ENCODE measurements at regions not wholly inside any gene's neighbourhood (a gene's known extent, or its start where the extent isn't known, plus 50 kb on each side); places are given as distances from the start of the nearest gene placed in this dataset.

DNA sequence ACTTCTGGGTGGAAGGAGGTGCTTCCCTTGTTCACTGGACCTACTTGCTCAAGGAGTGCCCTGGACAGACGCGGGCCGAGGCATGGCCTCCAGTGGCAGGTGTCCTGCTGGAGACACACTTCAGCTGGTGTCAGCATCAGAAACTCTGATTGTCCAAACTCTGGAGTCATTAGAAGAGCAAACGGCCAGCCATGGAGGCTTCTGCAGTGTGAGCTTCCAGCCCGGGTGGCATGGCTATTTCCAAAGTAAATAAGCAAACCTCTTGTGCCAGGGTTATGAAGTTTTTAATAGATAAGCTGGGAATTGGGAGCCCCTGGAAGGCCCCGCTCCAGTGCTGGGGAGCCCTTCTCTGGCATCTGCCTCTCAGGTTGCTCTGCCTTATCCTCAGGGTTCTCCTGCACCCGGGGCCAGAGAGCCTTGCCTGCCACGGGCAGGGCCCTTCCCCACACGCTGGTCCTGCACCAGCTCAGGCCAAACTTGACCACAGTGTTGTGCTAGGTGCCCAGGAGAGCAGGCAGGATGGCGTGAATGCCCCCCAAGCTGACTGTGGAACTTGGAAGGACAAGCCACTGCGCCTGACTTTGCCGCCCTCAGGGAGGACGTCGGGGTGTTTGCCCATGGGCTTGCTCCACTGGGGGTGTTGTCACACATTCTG lies 285.6 kb downstream of the GADD45G start:
- H3K4me1 ChIP-seq (ENCODE audit: insufficient read depth, low read length, severe bottlenecking) = no peaks in the 10 kb centered on the region
- no peak overlapping the region for H2AFZ ChIP-seq (ENCODE audit: low read length)
- TF ChIP-seq EZH2 (IDR thresholded peaks at IDR 0.05; ENCODE audit: borderline replicate concordance, low read length) = no peak
- TF ChIP-seq, protein P1, sequence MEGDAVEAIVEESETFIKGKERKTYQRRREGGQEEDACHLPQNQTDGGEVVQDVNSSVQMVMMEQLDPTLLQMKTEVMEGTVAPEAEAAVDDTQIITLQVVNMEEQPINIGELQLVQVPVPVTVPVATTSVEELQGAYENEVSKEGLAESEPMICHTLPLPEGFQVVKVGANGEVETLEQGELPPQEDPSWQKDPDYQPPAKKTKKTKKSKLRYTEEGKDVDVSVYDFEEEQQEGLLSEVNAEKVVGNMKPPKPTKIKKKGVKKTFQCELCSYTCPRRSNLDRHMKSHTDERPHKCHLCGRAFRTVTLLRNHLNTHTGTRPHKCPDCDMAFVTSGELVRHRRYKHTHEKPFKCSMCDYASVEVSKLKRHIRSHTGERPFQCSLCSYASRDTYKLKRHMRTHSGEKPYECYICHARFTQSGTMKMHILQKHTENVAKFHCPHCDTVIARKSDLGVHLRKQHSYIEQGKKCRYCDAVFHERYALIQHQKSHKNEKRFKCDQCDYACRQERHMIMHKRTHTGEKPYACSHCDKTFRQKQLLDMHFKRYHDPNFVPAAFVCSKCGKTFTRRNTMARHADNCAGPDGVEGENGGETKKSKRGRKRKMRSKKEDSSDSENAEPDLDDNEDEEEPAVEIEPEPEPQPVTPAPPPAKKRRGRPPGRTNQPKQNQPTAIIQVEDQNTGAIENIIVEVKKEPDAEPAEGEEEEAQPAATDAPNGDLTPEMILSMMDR (IDR thresholded peaks at IDR 0.05; ENCODE audit: low read length) = no peak
- no peak overlapping the region for H3K4me3 ChIP-seq (ENCODE audit: low read depth, low read length, poor library complexity, severe bottlenecking)
- H3K9me2 ChIP-seq (ENCODE audit: low read depth, low read length) = no peaks in the 10 kb centered on the region
- H3K79me2 ChIP-seq (ENCODE audit: insufficient read depth, low read length) = no peaks in the 10 kb centered on the region
- H3K4me2 ChIP-seq (ENCODE audit: low read length) = no peak overlapping the region
- H3K27ac ChIP-seq (ENCODE audit: low read depth, low read length, poor library complexity, severe bottlenecking) = no peak overlapping the region
- no peaks in the 10 kb centered on the region for H3K9me3 ChIP-seq (ENCODE audit: low read length)
- H3K36me3 ChIP-seq (ENCODE audit: insufficient read depth, low read length) = no peaks in the 10 kb centered on the region
- no peaks in the 10 kb centered on the region for H3K27me3 ChIP-seq (ENCODE audit: insufficient read depth, low read length)
- no peak overlapping the region for H3K9ac ChIP-seq (ENCODE audit: low read length)
- H4K20me1 ChIP-seq (ENCODE audit: insufficient read depth, low read length) = no peaks in the 10 kb centered on the region
- H3F3A ChIP-seq (ENCODE audit: insufficient read depth, low read length) = no peaks in the 10 kb centered on the region

DNA sequence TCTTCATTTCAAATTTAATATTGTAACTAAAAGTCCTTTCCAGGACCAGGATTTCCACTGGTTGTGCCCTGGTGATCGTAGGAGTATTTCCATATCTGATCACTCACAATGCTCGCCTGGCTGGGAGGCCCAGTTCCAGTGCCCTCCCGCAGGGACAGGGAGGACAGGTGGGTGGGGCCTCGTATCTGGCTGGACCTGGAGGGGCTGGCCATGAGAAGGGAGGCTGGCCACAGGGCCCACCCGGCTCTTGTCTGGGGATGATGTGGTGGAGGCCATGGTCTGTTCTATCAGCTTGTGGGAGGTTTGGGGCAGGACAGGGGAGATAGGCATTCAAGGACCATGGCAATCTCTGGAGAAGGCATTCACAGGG lies 286.4 kb downstream of the GADD45G start:
- Histone ChIP-seq H3K36me3 (ENCODE audit: insufficient read depth, low read length) (no peaks in the 10 kb centered on the region), H3K79me2 (ENCODE audit: insufficient read depth, low read length) (no peaks in the 10 kb centered on the region), H3K9me3 (ENCODE audit: low read length) (no peaks in the 10 kb centered on the region), H3K27me3 (ENCODE audit: insufficient read depth, low read length) (no peaks in the 10 kb centered on the region), H3K4me2 (ENCODE audit: low read length) (no peak overlapping the region), H2AFZ (ENCODE audit: low read length) (no peak overlapping the region), H3F3A (ENCODE audit: insufficient read depth, low read length) (no peaks in the 10 kb centered on the region), H3K9ac (ENCODE audit: low read length) (no peak overlapping the region), H3K27ac (ENCODE audit: low read depth, low read length, poor library complexity, severe bottlenecking) (no peak overlapping the region), H3K4me3 (ENCODE audit: low read depth, low read length, poor library complexity, severe bottlenecking) (no peak overlapping the region), H3K4me1 (ENCODE audit: insufficient read depth, low read length, severe bottlenecking) (no peaks in the 10 kb centered on the region), H4K20me1 (ENCODE audit: insufficient read depth, low read length) (no peaks in the 10 kb centered on the region), H3K9me2 (ENCODE audit: low read depth, low read length) (no peaks in the 10 kb centered on the region)
- TF ChIP-seq, protein P1 (IDR thresholded peaks at IDR 0.05; ENCODE audit: low read length) = no peak
- no peak for TF ChIP-seq EZH2 (IDR thresholded peaks at IDR 0.05; ENCODE audit: borderline replicate concordance, low read length)

- no peak overlapping the region for H2AFZ ChIP-seq (ENCODE audit: low read length)
- H3K4me1 ChIP-seq (ENCODE audit: insufficient read depth, low read length, severe bottlenecking) = no peaks in the 10 kb centered on the region
- TF ChIP-seq EZH2 (IDR thresholded peaks at IDR 0.05; ENCODE audit: borderline replicate concordance, low read length) = no peak
- TF ChIP-seq, protein P1 (IDR thresholded peaks at IDR 0.05; ENCODE audit: low read length) = no peak
- H3K36me3 ChIP-seq (ENCODE audit: insufficient read depth, low read length) = no peaks in the 10 kb centered on the region
- no peaks in the 10 kb centered on the region for H3K79me2 ChIP-seq (ENCODE audit: insufficient read depth, low read length)
- H3K9me2 ChIP-seq (ENCODE audit: low read depth, low read length) = no peaks in the 10 kb centered on the region
- H3K27me3 ChIP-seq (ENCODE audit: insufficient read depth, low read length) = no peaks in the 10 kb centered on the region
- no peaks in the 10 kb centered on the region for H3K9me3 ChIP-seq (ENCODE audit: low read length)
- no peaks in the 10 kb centered on the region for H4K20me1 ChIP-seq (ENCODE audit: insufficient read depth, low read length)
- no peaks in the 10 kb centered on the region for H3F3A ChIP-seq (ENCODE audit: insufficient read depth, low read length)
- no peak overlapping the region for H3K27ac ChIP-seq (ENCODE audit: low read depth, low read length, poor library complexity, severe bottlenecking)
- no peak overlapping the region for H3K4me2 ChIP-seq (ENCODE audit: low read length)
- H3K9ac ChIP-seq (ENCODE audit: low read length) = no peak overlapping the region
- H3K4me3 ChIP-seq (ENCODE audit: low read depth, low read length, poor library complexity, severe bottlenecking) = no peak overlapping the region
These were observed 286.9 kb downstream of the GADD45G start for GRCh38 chr9:89891591-89892304.

All from OCI-LY1 (cell line).